Stimulated activated effector memory CD8-positive, alpha-beta T cell treated with anti-CD3 and anti-CD28 coated beads, Interleukin-12 subunit alpha, Interleukin-12 subunit beta, amount 100 ng/mL, for 72 hours (primary cell): ENCODE measurements at regions not wholly inside any gene's neighbourhood (a gene's known extent, or its start where the extent isn't known, plus 50 kb on each side); places are given as distances from the start of the nearest gene placed in this dataset.

Source experiments
- ATAC-seq: fragments of 150-1000 bp; cut with Tn5 transposase; 2 replicates; pipeline ENCODE4 v1.10.0; 2021
- DNase-seq, 2 donors: peaks; one replicate each; pipeline ENCODE4 v3.0.0; 2021 to 2022; ENCODE audit warnings: low spot score in 2 of 2
- H3K27ac Mint-ChIP-seq: one replicate; pipeline ENCODE4 v1.8.0; 2022; ENCODE audit warnings: mild to moderate bottlenecking, mixed read lengths
- H3K36me3 Mint-ChIP-seq: one replicate; pipeline ENCODE4 v1.8.0; 2022; ENCODE audit warnings: mild to moderate bottlenecking, mixed read lengths
- H3K4me1 Mint-ChIP-seq: one replicate; pipeline ENCODE4 v1.8.0; 2022; ENCODE audit warnings: mixed read lengths
- H3K4me3 Mint-ChIP-seq: one replicate; pipeline ENCODE4 v1.8.0; 2022; ENCODE audit warnings: mild to moderate bottlenecking, mixed read lengths
- H3K9me3 Mint-ChIP-seq: one replicate; pipeline ENCODE4 v1.8.0; 2022; ENCODE audit warnings: mixed read lengths

- ATAC-seq (peak; percentile 85), DNase-seq (peak in 1 of 2 donors; percentile 62)
- Mint-ChIP-seq H3K4me3 (peak overlapping the region; percentile 20), H3K4me1 (peaks cover 62% of the 10 kb centered on the region), H3K9me3 (no peaks in the 10 kb centered on the region), H3K27ac (peak overlapping the region; percentile 89), H3K36me3 (no peaks in the 10 kb centered on the region)
Measured at GRCh38 chr13:24625870-24626849, 54.0 kb upstream of the ATP12A start.

GRCh38 chr13:24627090-24627714 lies 53.0 kb upstream of the ATP12A start:
- H3K4me1 Mint-ChIP-seq, result peaks cover 63% of the 10 kb centered on the region
- ATAC-seq (no peak), DNase-seq (no peak)
- no peak overlapping the region for H3K4me3 Mint-ChIP-seq
- no peaks in the 10 kb centered on the region for H3K9me3 Mint-ChIP-seq
- H3K27ac Mint-ChIP-seq, result peak overlapping the region; percentile 89
- no peaks in the 10 kb centered on the region for H3K36me3 Mint-ChIP-seq

- ATAC-seq, result no peak
- no peaks in the 10 kb centered on the region for H3K9me3 Mint-ChIP-seq
- H3K4me3 Mint-ChIP-seq, result no peak overlapping the region
- H3K36me3 Mint-ChIP-seq, result no peaks in the 10 kb centered on the region
- peaks cover 63% of the 10 kb centered on the region for H3K4me1 Mint-ChIP-seq
- H3K27ac Mint-ChIP-seq, result peak overlapping the region; percentile 84
- DNase-seq, result no peak
Measured at GRCh38 chr13:24627946-24628345, 52.3 kb upstream of the ATP12A start.

GRCh38 chr13:24629320-24629719 lies 50.9 kb upstream of the ATP12A start:
- no peak for DNase-seq
- Mint-ChIP-seq H3K4me1 (peaks cover 58% of the 10 kb centered on the region), H3K27ac (no peak overlapping the region), H3K4me3 (no peak overlapping the region), H3K9me3 (no peaks in the 10 kb centered on the region), H3K36me3 (no peaks in the 10 kb centered on the region)
- no peak for ATAC-seq

GRCh38 chr13:24630121-24630520 lies 50.1 kb upstream of the ATP12A start:
- Mint-ChIP-seq H3K4me3 (no peak overlapping the region), H3K4me1 (peaks cover 50% of the 10 kb centered on the region), H3K9me3 (no peaks in the 10 kb centered on the region), H3K36me3 (no peaks in the 10 kb centered on the region), H3K27ac (peak overlapping the region; percentile 57)
- ATAC-seq (no peak), DNase-seq (no peak)
